HL-60 (cell line): ENCODE measurements at regions not wholly inside any gene's neighbourhood (a gene's known extent, or its start where the extent isn't known, plus 50 kb on each side); places are given as distances from the start of the nearest gene placed in this dataset.

Experiments
- CTCF ChIP-seq: IDR thresholded peaks from one replicate; pipeline ENCODE4 v1.5.1; 2011; ENCODE audit warnings: low read length, control low read depth, inconsistent platforms; ENCODE audit not compliant: insufficient read depth
- GABPA ChIP-seq: IDR thresholded peaks from 2 replicates; pipeline ENCODE4 v1.6.1; 2012; ENCODE audit warnings: low read depth
- SPI1 ChIP-seq: IDR thresholded peaks from 2 replicates; pipeline ENCODE4 v1.6.1; 2012; ENCODE audit warnings: low read depth, mild to moderate bottlenecking, borderline replicate concordance
- TF ChIP-seq, protein P1 (sequence below): IDR thresholded peaks from 2 replicates; pipeline ENCODE4 v1.6.1; 2012; ENCODE audit warnings: low read depth; ENCODE audit not compliant: insufficient replicate concordance

DNA sequence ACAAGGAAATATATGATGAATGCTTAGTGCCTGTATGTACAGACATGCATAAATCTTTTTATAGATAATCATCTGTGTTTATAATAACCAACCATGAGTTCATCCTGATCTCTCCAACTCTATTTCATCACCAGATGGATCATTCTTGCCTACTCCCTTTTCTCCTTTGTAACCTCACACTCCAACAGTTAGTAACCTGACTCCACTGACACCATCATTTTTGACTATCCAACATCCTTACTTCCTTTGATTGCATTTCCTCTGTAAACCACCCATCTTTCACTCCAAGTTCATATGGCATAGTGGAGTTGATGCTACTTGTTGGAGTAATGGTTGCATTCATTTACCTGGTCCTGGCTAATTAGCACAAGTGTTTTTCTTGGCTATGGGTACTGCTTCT is 170.6 kb downstream of the ZNF330 start:
- TF ChIP-seq CTCF: no peak
- TF ChIP-seq GABPA: no peak
- no peak for TF ChIP-seq SPI1
- TF ChIP-seq, protein P1, sequence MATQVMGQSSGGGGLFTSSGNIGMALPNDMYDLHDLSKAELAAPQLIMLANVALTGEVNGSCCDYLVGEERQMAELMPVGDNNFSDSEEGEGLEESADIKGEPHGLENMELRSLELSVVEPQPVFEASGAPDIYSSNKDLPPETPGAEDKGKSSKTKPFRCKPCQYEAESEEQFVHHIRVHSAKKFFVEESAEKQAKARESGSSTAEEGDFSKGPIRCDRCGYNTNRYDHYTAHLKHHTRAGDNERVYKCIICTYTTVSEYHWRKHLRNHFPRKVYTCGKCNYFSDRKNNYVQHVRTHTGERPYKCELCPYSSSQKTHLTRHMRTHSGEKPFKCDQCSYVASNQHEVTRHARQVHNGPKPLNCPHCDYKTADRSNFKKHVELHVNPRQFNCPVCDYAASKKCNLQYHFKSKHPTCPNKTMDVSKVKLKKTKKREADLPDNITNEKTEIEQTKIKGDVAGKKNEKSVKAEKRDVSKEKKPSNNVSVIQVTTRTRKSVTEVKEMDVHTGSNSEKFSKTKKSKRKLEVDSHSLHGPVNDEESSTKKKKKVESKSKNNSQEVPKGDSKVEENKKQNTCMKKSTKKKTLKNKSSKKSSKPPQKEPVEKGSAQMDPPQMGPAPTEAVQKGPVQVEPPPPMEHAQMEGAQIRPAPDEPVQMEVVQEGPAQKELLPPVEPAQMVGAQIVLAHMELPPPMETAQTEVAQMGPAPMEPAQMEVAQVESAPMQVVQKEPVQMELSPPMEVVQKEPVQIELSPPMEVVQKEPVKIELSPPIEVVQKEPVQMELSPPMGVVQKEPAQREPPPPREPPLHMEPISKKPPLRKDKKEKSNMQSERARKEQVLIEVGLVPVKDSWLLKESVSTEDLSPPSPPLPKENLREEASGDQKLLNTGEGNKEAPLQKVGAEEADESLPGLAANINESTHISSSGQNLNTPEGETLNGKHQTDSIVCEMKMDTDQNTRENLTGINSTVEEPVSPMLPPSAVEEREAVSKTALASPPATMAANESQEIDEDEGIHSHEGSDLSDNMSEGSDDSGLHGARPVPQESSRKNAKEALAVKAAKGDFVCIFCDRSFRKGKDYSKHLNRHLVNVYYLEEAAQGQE: no peak
